Peyer's patch (tissue), 4 donors: ENCODE measurements at regions not wholly inside any gene's neighbourhood (a gene's known extent, or its start where the extent isn't known, plus 50 kb on each side); places are given as distances from the start of the nearest gene placed in this dataset.

Source experiments
- DNase-seq, 3 donors: peaks; one replicate each; pipeline ENCODE4 v3.0.0-alpha.2; 2017 to 2019
- H3K27ac ChIP-seq, 4 donors: fragments of 200-600 bp; sonication (generic); one replicate each; pipeline ENCODE4 v1.5.1; 2016 to 2019
- H3K27me3 ChIP-seq, 2 donors: fragments of 200-600 bp; sonication (generic); one replicate each; pipeline ENCODE4 v1.5.1; 2019
- H3K36me3 ChIP-seq, 3 donors: fragments of 200-600 bp; sonication (generic); one replicate each; pipeline ENCODE4 v1.5.1; 2016 to 2019
- H3K4me1 ChIP-seq, 4 donors: fragments of 200-600 bp; sonication (generic); one replicate each; pipeline ENCODE4 v1.5.1; 2016 to 2019
- H3K4me3 ChIP-seq, 4 donors: fragments of 200-600 bp; sonication (generic); 1 replicate in 3 of 4; 2 replicates in 1 of 4; pipeline ENCODE4 v1.5.1; 2016 to 2019; ENCODE audit warnings: mild to moderate bottlenecking in 1 of 4
- H3K9me3 ChIP-seq, 4 donors: fragments of 200-600 bp; sonication (generic); one replicate each; pipeline ENCODE4 v1.5.1; 2016 to 2019; ENCODE audit warnings: mild to moderate bottlenecking in 1 of 4
- POLR2A ChIP-seq, 2 donors: fragments of 450-650 bp; IDR thresholded peaks; one replicate each; pipeline ENCODE4 v1.5.1; 2017; ENCODE audit warnings: antibody characterized with exemption in 2 of 2, mild to moderate bottlenecking in 2 of 2, moderate library complexity in 2 of 2
- TF ChIP-seq, protein P1 (sequence below), 6 experiments: fragments of 450-650 bp in 4 of 6; fragments of 200-600 bp in 2 of 6; sonication (generic) in 1 of 6; IDR thresholded peaks; one replicate each; pipeline ENCODE4 v1.5.1; 2017 to 2019; ENCODE audit warnings: antibody characterized with exemption in 6 of 6, mild to moderate bottlenecking in 3 of 6, moderate library complexity in 1 of 6

DNA sequence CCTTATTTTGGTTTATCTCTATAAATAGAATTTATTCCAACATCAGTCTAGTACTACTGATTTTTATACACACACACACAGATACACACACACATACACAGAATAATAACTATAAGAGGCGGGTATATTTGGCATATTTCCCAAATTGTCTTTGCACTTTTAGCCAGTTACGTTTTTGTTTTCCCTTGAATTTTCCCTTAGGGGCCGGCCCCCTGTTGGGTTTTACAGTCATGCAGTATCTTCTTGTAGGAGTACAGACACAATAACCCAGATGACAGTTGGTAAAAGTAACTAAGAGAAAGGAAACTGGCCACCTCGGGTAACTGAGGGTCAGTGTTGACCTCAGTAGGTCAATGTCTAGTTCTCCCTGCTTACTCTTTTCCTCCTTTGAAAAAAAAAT is 50.9 kb downstream of the DISP1 start:
- TF ChIP-seq POLR2A (IDR thresholded peaks at IDR 0.05), result no peak
- TF ChIP-seq, protein P1, sequence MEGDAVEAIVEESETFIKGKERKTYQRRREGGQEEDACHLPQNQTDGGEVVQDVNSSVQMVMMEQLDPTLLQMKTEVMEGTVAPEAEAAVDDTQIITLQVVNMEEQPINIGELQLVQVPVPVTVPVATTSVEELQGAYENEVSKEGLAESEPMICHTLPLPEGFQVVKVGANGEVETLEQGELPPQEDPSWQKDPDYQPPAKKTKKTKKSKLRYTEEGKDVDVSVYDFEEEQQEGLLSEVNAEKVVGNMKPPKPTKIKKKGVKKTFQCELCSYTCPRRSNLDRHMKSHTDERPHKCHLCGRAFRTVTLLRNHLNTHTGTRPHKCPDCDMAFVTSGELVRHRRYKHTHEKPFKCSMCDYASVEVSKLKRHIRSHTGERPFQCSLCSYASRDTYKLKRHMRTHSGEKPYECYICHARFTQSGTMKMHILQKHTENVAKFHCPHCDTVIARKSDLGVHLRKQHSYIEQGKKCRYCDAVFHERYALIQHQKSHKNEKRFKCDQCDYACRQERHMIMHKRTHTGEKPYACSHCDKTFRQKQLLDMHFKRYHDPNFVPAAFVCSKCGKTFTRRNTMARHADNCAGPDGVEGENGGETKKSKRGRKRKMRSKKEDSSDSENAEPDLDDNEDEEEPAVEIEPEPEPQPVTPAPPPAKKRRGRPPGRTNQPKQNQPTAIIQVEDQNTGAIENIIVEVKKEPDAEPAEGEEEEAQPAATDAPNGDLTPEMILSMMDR (IDR thresholded peaks at IDR 0.05), result no peak
- H3K27ac ChIP-seq, result no peak overlapping the region
- H3K36me3 ChIP-seq, result no peaks in the 10 kb centered on the region
- no peaks in the 10 kb centered on the region for H3K9me3 ChIP-seq
- no peak overlapping the region for H3K4me3 ChIP-seq
- no peaks in the 10 kb centered on the region for H3K4me1 ChIP-seq
- H3K27me3 ChIP-seq, result no peaks in the 10 kb centered on the region
- no peak for DNase-seq

DNA sequence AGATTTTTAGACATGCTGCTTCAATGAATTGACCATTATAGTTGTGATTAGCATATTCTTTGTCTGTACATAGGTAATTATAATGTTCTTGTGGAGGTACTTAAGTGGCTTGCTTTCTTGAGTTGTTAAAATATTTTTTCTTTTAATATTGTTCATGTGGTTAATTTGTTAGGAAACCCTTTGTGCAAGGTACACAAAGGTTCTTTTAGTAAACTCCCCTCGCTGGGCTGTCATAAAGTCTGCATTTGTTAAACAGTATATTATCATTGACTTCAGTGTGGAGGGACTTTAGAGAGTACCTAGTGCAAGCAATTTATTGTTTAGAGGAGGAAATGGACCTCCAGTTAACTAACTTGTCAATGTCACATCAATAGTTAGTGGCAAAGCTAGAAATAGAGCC is 52.5 kb downstream of the DISP1 start:
- no peaks in the 10 kb centered on the region for H3K4me1 ChIP-seq
- TF ChIP-seq, protein P1 (IDR thresholded peaks at IDR 0.05), result no peak
- no peak for TF ChIP-seq POLR2A (IDR thresholded peaks at IDR 0.05)
- no peaks in the 10 kb centered on the region for H3K9me3 ChIP-seq
- no peak overlapping the region for H3K4me3 ChIP-seq
- H3K27me3 ChIP-seq, result no peaks in the 10 kb centered on the region
- H3K27ac ChIP-seq, result no peak overlapping the region
- DNase-seq, result no peak
- no peaks in the 10 kb centered on the region for H3K36me3 ChIP-seq

DNA sequence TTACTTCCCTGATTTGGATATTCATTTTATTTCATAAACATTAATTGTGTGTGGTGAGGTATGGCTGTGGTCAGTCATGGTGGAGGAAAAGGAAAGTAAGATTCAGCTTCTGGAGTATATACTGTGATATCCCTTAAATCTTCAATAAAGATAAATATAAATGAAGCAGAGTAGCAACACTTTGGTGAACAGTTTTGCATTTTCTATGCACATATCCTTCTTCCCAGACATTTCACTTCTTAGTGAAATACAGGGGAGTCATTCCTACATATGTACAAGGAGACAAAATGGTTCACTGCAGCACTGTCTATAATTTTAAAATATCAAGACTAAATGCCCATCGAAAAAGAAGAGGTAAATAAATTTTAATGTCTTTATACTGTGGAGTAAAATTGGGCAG is 61.3 kb downstream of the DISP1 start:
- DNase-seq, result no peak
- H3K9me3 ChIP-seq, result no peaks in the 10 kb centered on the region
- no peaks in the 10 kb centered on the region for H3K4me1 ChIP-seq
- H3K36me3 ChIP-seq, result no peaks in the 10 kb centered on the region
- no peak overlapping the region for H3K4me3 ChIP-seq
- no peaks in the 10 kb centered on the region for H3K27me3 ChIP-seq
- TF ChIP-seq POLR2A (IDR thresholded peaks at IDR 0.05), result no peak
- TF ChIP-seq, protein P1 (IDR thresholded peaks at IDR 0.05), result no peak
- no peak overlapping the region for H3K27ac ChIP-seq

DNA sequence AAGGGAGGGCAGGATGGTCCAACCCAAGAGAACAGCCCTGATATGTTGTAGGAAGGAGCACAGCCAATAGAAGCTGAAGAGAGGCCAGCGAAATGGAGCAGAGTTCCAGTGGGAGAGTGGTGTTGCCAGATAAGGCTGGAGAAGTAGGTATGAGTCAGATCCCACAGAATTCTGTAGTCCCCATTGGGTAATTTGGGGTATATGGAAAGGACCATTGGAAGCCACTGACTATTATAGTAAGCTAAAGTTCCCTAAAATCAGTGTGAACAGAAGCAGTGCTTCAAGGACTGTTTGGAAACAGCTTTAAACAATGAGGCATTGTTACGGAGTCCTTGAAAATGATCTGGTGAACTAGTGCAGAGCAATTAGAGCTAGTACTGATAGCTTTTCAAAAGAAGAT is 63.0 kb downstream of the DISP1 start:
- Histone ChIP-seq H3K4me3 (no peak overlapping the region), H3K4me1 (no peaks in the 10 kb centered on the region), H3K27me3 (no peaks in the 10 kb centered on the region), H3K36me3 (no peaks in the 10 kb centered on the region), H3K27ac (no peak overlapping the region), H3K9me3 (no peaks in the 10 kb centered on the region)
- TF ChIP-seq POLR2A (IDR thresholded peaks at IDR 0.05), result no peak
- TF ChIP-seq, protein P1 (IDR thresholded peaks at IDR 0.05), result no peak
- no peak for DNase-seq

DNA sequence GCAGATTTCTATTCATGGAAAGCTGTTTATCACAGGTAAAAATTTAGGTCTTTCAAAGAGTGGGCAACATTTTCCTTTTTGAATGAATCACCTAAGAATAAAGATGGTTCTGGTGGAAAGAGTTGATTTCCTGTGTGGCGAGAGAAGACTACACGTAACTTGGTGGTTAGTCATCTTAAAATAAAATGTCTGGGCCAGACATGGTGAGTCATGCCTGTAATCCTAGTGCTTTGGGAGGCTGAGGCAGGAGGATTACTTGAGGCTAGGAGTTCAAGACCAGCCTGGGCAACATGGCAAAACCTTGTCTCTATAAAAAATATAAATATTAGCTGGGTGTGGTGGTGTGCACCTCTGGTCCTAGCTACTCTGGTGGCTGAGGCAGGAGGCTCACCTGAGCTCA is 65.7 kb downstream of the DISP1 start:
- TF ChIP-seq POLR2A (IDR thresholded peaks at IDR 0.05), result no peak
- TF ChIP-seq, protein P1 (IDR thresholded peaks at IDR 0.05), result no peak

DNA sequence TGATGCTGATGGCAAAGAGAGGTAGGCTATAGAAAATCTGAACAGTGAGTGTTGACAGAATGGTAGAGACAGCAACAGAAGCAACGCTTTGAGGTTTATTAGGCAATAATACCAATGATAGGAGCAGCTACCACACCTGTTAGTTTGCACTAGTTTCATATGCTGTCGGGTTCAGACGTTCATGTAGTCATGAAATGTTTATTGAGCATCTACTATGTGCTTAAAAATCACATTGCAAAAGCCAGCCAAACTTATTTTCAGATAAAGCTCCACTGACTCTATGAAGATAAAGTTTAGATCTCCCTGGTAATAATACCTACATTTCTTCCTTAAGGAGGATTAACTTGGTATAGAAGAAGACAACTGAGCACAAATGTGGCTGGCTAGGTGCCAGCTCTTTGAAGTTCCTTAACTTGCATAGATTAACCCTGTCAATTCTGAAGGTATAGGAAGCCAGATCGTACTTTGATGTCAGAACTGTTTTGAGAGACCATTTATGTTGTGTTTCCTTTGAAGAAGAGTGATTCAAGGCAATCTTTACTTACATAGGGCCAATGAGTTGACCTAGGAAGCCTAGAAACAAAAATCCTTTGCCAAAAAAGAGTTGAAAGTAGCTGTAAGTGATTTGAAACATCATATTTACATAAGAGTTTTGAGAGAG is 71.5 kb downstream of the DISP1 start:
- H3K9me3 ChIP-seq, result no peaks in the 10 kb centered on the region
- DNase-seq, result no peak
- no peaks in the 10 kb centered on the region for H3K4me1 ChIP-seq
- TF ChIP-seq POLR2A (IDR thresholded peaks at IDR 0.05), result no peak
- TF ChIP-seq, protein P1 (IDR thresholded peaks at IDR 0.05), result no peak
- no peak overlapping the region for H3K4me3 ChIP-seq
- H3K27me3 ChIP-seq, result no peaks in the 10 kb centered on the region
- no peaks in the 10 kb centered on the region for H3K36me3 ChIP-seq
- no peak overlapping the region for H3K27ac ChIP-seq

More for the DNA sequence above, 65.7 kb downstream of the DISP1 start:
- no peak overlapping the region for H3K4me3 ChIP-seq
- no peaks in the 10 kb centered on the region for H3K4me1 ChIP-seq
- H3K36me3 ChIP-seq, result no peaks in the 10 kb centered on the region
- no peak for DNase-seq
- no peak overlapping the region for H3K27ac ChIP-seq
- H3K27me3 ChIP-seq, result no peaks in the 10 kb centered on the region
- H3K9me3 ChIP-seq, result no peaks in the 10 kb centered on the region
